Panc1 (cell line): ENCODE measurements at regions not wholly inside any gene's neighbourhood (a gene's known extent, or its start where the extent isn't known, plus 50 kb on each side); places are given as distances from the start of the nearest gene placed in this dataset.

Source experiments
- SIN3A ChIP-seq: IDR thresholded peaks from 2 replicates; pipeline ENCODE4 v1.6.1; 2012; ENCODE audit warnings: low read depth, mild to moderate bottlenecking, low read length, moderate library complexity, borderline replicate concordance; ENCODE audit not compliant: insufficient read depth
- TF ChIP-seq, protein P1 (sequence below): fragments of 450-650 bp; IDR thresholded peaks from 2 replicates; pipeline ENCODE4 v1.5.1; 2017; ENCODE audit warnings: mild to moderate bottlenecking

DNA sequence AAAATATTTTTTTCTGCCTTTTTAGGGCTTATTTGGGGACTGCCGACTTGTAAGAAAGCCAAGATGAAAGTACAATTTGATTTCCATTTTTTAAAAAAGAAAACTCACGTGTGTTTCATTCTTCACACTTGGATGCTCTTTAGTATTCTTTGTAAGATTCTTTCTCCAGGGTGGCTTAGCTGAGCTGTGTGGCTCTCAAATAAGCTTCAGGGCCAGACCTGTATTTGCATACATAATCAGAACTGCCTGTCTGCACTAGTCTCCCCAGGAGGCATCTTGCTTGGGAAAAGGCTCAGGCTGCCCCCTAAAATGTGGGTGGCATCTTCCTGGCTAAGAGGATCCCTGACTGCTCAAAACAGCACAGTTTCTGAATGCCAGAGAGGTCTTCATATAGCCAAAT is 498.4 kb downstream of the MID1IP1 start:
- TF ChIP-seq, protein P1, sequence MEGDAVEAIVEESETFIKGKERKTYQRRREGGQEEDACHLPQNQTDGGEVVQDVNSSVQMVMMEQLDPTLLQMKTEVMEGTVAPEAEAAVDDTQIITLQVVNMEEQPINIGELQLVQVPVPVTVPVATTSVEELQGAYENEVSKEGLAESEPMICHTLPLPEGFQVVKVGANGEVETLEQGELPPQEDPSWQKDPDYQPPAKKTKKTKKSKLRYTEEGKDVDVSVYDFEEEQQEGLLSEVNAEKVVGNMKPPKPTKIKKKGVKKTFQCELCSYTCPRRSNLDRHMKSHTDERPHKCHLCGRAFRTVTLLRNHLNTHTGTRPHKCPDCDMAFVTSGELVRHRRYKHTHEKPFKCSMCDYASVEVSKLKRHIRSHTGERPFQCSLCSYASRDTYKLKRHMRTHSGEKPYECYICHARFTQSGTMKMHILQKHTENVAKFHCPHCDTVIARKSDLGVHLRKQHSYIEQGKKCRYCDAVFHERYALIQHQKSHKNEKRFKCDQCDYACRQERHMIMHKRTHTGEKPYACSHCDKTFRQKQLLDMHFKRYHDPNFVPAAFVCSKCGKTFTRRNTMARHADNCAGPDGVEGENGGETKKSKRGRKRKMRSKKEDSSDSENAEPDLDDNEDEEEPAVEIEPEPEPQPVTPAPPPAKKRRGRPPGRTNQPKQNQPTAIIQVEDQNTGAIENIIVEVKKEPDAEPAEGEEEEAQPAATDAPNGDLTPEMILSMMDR = no peak
- TF ChIP-seq SIN3A = no peak
